ENCODE measurements at regions not wholly inside any gene's neighbourhood (a gene's known extent, or its start where the extent isn't known, plus 50 kb on each side); places are given as distances from the start of the nearest gene placed in this dataset.
"Not testable (repeated sequence)": the region's sequence is repeated elsewhere in the genome, so short reads cannot be mapped to it uniquely, and the experiment has no call there.

GRCh38 chr2:181737302-181737701, 57.0 kb upstream of the NEUROD1 start:
- not testable (repeated sequence) for DNase-seq (ENCODE audit: low read depth, low spot score)

DNA sequence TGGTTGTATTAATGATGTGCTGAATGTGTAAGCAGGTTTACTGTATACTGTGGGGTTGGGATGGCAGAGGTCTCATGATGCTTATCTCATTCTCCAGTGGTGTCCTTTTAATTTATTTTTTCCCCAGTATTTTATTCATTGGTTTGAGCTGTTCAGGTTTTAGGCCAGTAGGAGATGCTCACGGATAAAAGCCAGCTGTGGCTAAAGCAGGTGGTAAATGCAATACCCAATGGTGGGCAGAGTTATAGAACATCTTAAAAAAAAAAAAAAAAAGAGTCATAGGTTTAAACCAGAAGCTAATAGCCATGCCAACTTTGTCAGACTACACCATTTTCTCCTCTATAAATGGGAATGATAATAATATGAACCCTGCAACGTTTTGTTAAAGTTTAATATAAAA, 57.8 kb upstream of the NEUROD1 start:
- DNase-seq (ENCODE audit: low read depth, low spot score): no peak

- DNase-seq (ENCODE audit: low read depth, low spot score): no peak
Observed at GRCh38 chr2:181738563-181738962, 58.2 kb upstream of the NEUROD1 start.

- no peak for DNase-seq (ENCODE audit: low read depth, low spot score)
Observed at GRCh38 chr2:181741756-181742155, 61.4 kb upstream of the NEUROD1 start.

GRCh38 chr2:181742361-181742760, 62.0 kb upstream of the NEUROD1 start:
- DNase-seq (ENCODE audit: low read depth, low spot score): no peak

GRCh38 chr2:181742922-181743722, 62.8 kb upstream of the NEUROD1 start:
- peak; percentile 78 for DNase-seq (ENCODE audit: low read depth, low spot score)

- no peak for DNase-seq (ENCODE audit: low read depth, low spot score)
Observed at GRCh38 chr2:181743723-181744031, 63.4 kb upstream of the NEUROD1 start.

- no peak for DNase-seq (ENCODE audit: low read depth, low spot score)
Observed at GRCh38 chr2:181745796-181746540, 65.7 kb upstream of the NEUROD1 start.

DNA sequence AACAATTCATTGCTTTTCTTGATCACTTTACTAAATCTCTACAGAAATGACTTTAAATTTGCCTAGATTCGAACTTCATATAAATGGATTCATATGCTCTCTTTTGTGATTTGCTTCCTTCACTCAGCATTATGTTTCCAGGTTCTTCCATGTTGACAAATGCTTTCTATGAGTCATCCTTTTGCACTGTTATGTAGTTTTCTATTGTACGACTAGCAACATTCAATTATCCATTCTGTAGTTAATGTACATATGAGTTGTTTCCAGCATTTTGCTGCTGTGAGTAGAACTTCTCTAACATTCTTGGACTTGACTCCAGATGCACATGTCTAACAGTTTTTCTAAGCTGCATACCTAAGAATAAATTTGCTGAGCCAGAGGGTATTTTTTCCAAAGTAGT, 66.5 kb upstream of the NEUROD1 start:
- no peak for DNase-seq (ENCODE audit: low read depth, low spot score)

GRCh38 chr2:181750305-181750704, 70.0 kb upstream of the NEUROD1 start:
- no peak for DNase-seq (ENCODE audit: low read depth, low spot score)

DNA sequence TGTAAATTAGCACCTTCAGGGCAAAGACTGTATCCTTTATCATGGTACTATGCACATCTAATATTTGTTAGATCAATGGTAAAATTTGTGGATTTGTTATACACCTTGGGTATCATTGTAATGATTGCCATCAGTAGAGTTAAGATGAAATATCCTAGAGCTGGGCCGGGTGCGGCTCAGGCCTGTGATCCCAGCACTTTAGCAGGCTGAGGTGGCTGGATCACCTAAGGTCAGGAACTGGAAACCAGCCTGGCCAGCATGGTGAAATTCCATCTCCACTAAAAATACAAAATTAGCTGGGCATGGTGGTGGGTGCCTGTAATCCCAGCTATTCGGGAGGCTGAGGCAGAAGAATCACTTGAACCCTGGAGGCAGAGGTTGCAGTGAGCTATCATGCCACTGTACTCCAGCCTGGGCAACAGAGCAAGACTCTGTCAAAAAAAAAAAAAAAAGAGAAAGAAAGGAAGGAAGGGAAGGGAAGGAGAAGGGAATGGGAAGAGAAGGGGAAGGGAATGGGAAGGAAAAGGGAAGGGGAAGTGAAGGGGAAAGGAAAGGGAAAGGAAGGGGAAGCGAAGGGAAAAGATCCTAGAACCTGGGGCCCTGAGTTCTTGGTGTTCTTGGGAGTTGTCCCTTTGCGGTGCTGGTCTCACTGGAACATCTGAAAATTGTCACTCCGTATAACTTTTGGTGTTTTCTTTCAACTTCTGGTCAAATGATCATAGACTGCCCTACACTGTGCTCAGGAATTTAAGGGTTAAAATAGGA, 71.1 kb upstream of the NEUROD1 start:
- DNase-seq (ENCODE audit: low read depth, low spot score): no peak

DNA sequence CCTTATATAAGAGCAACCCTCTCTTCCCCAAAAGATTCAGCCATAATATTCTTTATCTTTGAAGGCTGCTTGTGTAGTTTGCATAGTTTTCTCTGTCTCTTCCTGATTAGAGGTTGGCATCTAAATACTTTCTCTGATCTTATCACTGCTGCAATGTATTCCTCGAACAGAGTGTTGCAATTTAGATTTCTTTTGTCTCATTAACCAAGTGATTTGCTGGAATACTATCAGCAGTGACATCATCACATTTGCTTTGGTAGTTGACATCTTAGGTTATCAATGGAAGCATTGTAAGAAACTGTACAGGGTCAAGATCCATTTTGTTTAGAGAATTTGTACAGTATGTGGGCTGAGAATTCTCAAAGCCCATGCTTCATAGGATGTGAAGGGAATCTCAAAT, 72.0 kb upstream of the NEUROD1 start:
- DNase-seq (ENCODE audit: low read depth, low spot score): peak; percentile 13

- no peak for DNase-seq (ENCODE audit: low read depth, low spot score)
Observed at GRCh38 chr2:181753686-181754085, 73.4 kb upstream of the NEUROD1 start.

GRCh38 chr2:181754105-181754504, 73.8 kb upstream of the NEUROD1 start:
- DNase-seq (ENCODE audit: low read depth, low spot score): no peak

DNA sequence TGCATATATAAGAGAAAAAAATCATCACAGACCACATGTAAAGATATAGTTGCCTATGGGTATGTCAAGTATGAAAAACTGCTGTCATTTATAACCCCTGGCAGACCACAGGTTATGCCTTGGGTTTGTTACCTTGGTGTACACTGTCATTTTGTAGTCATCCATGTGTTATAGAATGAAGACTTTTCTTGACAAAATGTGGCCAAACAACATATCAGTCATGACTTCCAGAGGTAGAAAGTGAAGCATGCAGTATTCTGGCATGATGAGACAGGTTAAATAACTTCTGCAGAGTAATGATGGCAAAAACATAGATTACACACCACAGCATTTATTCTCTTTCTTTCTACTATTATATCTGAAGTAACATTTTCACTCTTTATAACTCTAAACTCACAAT, 74.9 kb upstream of the NEUROD1 start:
- DNase-seq (ENCODE audit: low read depth, low spot score): no peak

DNA sequence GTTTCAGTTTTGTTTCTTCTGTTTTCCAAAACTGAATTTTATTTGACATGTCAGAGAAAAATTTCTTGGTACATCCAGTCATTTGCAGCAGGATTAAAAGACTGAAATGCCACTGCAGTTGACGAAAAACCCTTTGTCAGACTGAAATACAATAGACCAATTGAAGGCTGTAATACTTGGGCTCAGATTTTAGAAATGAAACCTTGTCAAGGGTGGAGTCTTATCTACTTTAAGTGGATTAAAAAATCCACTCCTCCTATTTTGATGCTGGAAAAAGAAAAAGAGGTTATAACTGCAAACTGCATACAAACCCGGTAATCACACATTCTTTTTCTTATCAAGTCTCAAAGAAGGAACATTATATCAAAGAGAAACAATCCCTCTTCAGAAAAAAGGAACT, 80.2 kb upstream of the NEUROD1 start:
- DNase-seq (ENCODE audit: low read depth, low spot score): no peak

GRCh38 chr2:181761175-181761574, 80.9 kb upstream of the NEUROD1 start:
- DNase-seq (ENCODE audit: low read depth, low spot score): no peak

GRCh38 chr2:181762000-181762399, 81.7 kb upstream of the NEUROD1 start:
- DNase-seq (ENCODE audit: low read depth, low spot score): no peak

DNA sequence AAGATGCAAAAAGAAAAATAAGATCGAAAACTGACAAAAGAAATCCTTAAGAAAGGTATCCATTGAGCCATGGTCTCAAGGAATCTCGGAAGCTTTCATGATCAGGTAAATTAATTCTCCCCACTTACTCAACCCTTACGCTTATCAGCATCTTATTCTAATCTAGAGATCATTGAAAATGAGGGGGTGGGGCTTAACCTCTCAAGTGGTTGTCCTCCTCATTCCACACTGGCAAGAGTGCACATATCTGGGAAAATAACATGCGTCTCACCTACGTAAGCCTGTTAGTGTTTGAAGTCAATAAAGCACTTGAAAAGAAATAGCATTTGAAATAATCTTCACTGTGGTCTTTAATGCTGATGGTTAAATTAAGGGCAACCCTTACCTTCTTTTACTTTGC, 82.5 kb upstream of the NEUROD1 start:
- no peak for DNase-seq (ENCODE audit: low read depth, low spot score)

DNA sequence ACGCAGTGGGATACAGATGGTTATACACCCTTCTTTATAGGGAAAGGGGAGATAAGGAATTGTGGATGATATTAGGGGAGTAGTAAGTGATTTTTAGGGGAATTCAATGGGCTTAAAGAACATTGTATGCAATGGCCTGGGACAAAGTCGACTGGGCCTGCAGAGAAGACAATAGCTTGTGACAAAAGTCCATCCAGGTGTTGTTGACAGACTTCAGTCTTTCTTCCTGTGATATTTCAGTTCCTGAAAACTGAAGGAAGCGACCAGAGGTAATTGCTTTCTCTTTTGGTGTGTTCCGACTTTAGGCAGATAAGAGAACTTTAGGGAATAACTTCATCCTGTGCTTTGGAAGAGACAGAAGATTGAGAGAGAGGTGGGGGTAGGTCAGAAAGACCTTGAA, 83.1 kb upstream of the NEUROD1 start:
- DNase-seq (ENCODE audit: low read depth, low spot score): no peak

GRCh38 chr2:181764095-181764963, 84.0 kb upstream of the NEUROD1 start:
- DNase-seq (ENCODE audit: low read depth, low spot score): no peak

GRCh38 chr2:181766129-181766528, 85.8 kb upstream of the NEUROD1 start:
- no peak for DNase-seq (ENCODE audit: low read depth, low spot score)
